GDM1 (cell line): ENCODE measurements at regions not wholly inside any gene's neighbourhood (a gene's known extent, or its start where the extent isn't known, plus 50 kb on each side); places are given as distances from the start of the nearest gene placed in this dataset.

Experiments
- DNase-seq: peaks from one replicate; lab custom pipeline; 2025; lab: John Stamatoyannopoulos, UW

- DNase-seq, result no peak
These were observed 539.9 kb downstream of the NR4A2 start for GRCh38 chr2:155792666-155793065.

- no peak for DNase-seq
These were observed 562.0 kb downstream of the NR4A2 start for GRCh38 chr2:155770516-155770915.

DNA sequence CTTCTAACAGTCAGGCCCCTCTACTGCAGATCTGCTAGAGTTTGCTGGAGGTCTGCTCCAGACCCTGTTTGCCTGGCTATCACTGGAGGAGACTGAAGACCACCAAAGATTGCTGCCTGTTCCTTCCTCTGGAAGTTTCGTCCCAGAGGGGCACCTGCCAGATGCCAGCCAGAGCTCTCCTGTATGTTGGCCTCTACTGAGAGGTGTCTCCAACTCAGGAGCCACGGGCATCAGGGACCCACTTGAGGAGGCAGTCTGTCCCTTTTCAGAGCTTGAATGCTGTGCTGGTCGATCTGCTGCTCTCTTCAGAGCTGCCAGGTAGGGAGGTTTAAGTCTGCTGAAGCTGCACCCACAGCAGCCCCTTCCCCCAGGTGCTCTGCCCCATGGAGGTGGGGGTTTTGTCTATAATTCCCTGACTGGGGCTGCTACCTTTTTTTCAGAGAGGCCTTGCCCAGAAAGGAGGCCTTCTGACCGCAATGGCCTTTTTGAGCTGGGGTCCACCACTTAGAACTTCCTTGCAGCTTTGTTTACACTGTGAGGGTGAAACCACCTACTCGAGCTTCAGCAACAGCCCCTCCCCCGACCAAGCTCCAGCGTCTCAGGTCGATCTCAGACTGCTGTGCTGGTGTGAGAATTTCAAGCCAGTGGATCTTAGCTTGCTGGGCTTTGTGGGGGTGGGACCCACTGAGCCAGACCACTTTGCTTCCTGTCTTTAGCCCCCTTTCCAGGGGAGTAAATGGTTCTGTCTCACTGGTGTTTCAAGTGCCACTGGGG, 566.0 kb downstream of the NR4A2 start:
- DNase-seq, result no peak

DNA sequence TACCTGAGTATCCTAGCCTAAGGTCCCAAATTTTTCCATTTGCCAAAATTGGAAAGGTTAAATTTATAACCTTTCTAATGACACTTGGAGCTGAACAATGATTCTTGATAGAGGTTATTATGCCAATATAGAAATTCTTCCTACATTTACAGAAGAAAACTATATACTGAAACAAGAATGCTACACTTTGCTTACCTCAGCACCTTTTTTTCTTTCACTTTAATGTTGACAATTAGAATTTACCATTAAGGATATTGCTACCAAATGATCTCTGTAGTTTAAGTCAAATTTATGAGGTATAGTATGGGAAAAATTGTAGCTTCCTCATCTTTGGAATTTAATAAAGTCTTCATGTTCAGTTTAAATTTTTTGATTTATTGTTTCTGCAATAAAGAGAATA, 577.0 kb downstream of the NR4A2 start:
- no peak for DNase-seq

GRCh38 chr2:155748131-155748530, 584.4 kb downstream of the NR4A2 start:
- DNase-seq, result no peak

GRCh38 chr2:155747531-155747930, 585.0 kb downstream of the NR4A2 start:
- no peak for DNase-seq

DNA sequence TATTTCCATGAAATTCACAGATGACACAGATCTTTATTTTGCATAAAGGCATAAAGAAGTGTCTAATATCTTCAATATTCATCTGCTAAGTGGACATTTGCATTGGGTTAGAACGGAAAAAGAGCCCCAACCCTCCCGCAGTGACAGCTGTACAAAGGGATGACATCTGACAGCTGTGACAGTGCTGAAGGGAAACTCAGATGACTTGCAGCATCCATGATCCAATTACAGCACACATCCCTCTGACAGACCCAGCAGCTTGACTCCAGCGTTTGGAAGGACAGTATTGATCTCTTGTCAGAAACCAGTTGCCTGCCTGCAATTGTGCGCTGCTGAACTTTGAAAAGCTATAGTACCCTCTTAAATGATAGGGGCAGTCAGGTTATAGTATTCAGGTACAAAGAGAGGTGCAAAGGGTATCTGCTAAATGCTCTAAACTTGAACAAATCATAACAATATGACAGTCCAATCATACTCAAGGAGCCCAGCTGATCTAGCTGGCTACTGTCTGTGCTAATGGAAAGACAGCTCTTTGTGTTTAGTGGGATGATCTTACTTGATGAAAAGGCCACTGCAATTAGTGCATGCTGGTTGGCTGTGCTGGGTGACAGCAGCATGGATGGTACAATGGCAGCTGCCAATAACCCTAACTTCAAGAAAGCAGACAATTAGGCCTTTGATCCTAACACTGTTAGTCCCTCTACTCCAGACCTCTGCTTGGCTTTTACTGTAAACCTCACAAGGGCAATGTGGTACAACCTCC, 599.2 kb downstream of the NR4A2 start:
- no peak for DNase-seq

- no peak for DNase-seq
These were observed 601.7 kb downstream of the NR4A2 start for GRCh38 chr2:155730804-155731203.

GRCh38 chr2:155727187-155727895, 605.2 kb downstream of the NR4A2 start:
- no peak for DNase-seq

DNA sequence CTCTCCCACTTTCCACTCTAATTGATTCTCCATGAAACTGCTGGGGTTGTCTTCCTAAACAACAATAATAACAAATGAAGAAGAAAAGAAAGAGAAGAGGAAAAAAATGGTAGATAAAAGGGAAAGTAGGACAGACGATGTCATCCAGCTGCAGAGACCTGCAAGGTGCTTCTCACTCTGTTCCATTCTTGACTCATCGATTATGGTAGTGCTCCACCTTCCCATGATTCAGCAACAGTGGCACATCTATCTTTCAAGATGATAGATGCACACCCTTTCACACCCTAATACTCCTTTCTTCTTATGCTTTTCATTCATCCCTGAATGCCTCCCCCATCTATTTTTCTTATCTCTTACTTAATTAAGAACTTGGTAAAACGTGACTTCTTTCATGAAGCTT, 610.2 kb downstream of the NR4A2 start:
- no peak for DNase-seq

DNA sequence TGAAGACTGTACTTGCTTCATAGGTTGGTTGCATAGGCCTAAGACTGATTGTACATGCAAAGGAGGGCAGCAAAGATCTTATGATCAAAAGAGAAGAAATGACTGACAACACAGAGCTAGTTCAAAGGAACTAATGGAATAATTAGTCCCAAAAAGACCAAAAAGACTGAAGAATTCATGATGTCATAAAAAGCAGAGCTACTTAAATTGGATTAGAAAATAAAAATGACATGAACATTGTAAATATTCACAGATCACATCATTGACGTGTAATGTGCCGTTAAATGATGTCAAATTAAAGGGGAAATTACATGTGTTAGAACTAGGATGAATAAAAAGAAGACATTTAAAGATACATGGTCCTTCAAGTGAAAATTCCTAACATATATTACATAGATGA, 616.8 kb downstream of the NR4A2 start:
- no peak for DNase-seq

DNA sequence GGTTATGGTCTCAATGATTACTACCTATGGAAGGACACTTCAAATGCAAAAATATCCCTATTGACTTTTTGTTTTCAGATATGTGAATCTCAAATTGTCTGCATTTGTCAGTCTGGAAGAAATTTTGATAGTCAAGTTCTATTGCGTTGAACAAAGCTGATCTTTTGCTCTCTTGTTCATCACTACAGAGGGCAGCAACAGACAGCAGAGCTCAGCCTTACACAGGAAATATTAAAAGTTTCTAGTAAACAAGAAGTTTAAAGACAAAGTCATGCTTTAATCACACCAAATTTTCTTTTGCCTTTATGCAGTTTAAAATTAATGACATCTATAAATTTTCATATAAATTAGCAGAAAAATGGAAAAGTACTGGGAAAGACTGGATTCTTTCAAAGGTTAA, 617.5 kb downstream of the NR4A2 start:
- DNase-seq, result no peak

- DNase-seq, result no peak
These were observed 624.5 kb downstream of the NR4A2 start for GRCh38 chr2:155708071-155708470.

- no peak for DNase-seq
These were observed 628.6 kb downstream of the NR4A2 start for GRCh38 chr2:155703917-155704316.

- no peak for DNase-seq
These were observed 629.5 kb downstream of the NR4A2 start for GRCh38 chr2:155703048-155703447.

DNA sequence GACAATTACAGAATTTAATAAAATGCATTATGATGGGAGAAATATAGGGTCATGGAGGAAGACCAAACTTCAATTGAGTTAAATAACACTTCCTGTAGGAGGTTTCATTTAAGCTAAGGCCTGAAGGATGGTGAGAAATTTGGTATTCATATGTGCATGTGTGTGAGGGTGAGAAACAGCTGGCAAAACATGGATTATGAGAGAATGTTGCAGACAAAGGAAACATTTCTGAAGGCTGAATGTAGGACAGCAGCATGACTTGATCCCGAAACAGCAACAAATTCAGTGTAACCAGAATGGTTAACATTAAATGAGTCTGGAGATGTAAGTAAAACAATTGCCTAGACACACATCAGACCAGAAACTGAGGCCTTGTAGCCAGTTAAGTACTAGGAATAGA, 630.8 kb downstream of the NR4A2 start:
- DNase-seq, result no peak

GRCh38 chr2:155696571-155696970, 636.0 kb downstream of the NR4A2 start:
- no peak for DNase-seq

DNA sequence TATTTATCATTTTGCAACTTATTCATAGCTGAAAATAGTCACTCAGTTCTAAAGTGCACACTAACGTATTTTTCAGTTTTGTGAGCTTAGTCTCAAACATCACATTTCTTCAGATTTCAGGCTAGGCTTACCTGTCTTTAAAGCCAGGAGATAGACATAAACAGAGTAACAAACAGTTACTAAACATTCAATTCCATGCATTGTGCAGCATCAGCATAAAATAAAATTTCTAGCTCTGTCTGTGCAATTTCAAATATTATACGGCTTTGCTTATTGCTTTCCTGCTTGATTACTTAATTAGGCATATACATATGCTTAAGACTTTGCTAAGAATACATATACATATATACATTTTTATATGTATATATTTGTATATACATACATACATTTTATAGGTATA, 637.0 kb downstream of the NR4A2 start:
- no peak for DNase-seq

DNA sequence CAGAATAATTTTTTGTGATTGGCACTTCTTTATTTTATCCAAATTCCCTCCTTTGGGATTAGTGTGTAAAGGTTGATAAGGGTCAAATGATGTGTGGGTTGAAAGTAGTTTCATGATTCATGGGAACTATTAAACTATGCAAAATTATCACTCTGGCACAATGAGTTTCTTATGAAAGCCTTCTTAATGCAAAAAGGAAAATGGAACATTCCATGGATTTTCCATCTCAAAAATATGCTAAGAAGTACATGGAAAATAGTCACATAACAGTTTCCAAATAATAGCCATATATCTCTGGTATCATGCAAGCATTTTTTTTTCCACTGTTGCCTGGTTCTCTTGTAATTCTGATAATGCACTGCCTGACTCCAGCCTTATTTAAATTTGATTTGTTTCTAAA, 639.7 kb downstream of the NR4A2 start:
- DNase-seq, result no peak

DNA sequence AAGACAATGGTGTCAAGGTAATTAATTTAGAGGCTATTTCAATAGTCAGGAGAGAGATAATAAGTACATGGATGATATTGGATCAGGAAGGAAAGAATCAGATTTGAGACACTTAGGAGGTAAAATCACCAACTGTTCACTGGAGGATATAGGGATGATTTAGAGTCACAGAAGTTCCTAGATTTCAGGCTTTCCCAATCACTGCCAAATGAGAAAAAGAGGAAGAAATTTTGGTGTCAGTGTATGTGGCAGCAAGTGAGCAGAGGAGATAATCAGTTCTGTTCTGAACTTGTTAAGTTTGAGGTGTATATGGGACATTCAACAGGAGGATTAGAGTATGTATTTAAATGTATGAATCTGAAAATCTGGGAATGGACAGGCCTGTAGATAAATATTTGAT, 640.4 kb downstream of the NR4A2 start:
- DNase-seq, result no peak

- no peak for DNase-seq
These were observed 641.7 kb downstream of the NR4A2 start for GRCh38 chr2:155690785-155691184.

DNA sequence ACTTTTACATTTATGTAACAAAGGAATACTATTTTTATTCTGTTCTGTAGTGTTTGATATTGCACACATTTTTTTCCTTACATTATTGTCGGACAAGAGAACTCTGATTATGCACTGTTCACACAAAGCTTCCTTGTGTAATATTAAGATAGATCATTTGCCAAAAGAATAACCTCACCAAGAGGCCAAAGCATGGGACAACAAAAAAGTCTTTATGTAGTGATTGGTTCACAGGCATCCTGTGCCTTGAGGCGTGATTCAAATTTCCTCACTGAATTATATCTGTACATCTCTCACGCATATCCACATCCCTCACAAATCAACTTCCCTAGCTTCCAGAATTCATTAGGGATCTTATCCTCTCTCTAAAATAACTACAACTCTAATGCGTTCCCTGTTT, 642.7 kb downstream of the NR4A2 start:
- no peak for DNase-seq

DNA sequence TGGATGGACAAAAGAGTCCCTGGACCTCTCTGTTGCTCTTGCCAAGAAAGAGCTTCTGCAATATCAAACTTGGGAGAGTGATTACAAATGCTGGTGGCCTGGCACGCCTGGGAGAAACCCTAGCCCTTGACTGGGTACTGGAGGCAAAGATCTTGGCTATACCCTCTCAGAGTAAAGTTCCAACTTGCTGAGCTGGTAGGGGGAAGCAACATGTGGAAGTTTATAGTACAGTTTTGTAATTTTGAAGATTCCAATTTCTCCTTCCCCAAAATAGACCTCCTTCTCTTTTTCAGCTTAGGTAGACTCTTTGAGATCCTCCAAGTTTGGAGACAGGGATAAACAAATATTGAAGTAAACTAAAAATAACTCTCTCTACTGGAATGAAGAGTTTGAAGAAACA, 645.3 kb downstream of the NR4A2 start:
- DNase-seq, result no peak
